ENCODE measurements at regions not wholly inside any gene's neighbourhood (a gene's known extent, or its start where the extent isn't known, plus 50 kb on each side); places are given as distances from the start of the nearest gene placed in this dataset.

DNA sequence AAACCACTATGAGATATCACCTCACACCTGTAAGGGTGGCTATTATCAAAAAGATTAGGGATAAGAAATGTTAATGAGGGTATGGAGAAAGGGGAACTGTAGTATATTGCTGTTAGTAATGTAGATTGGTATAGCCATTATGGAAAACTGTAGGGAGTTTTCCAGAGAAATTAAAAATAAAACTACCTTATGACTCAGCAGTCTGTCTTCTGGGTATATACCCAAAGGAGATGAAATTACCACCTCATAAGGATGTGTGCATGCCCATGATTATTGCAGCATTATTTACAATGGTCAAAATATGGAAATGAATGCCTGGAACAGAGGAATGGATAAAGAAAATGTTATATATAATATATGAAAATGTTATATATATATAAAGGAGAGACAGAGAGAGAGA, 303.8 kb downstream of the METTL15 start:
- H3K27ac Mint-ChIP-seq: no peak overlapping the region
- H3K4me3 Mint-ChIP-seq: no peak overlapping the region
- no peak overlapping the region for H2AFZ ChIP-seq (ENCODE audit: insufficient read depth, low read depth, low read length, poor library complexity, severe bottlenecking)
- no peak for DNase-seq
- no peaks in the 10 kb centered on the region for H3K79me2 ChIP-seq (ENCODE audit: control insufficient read depth, insufficient read depth, low read length)
- H3K36me3 ChIP-seq (replicated peaks in 1 of 2; ENCODE audit: control extremely low read depth in 1 of 2, control insufficient read depth in 1 of 2, extremely low read depth in 1 of 2, insufficient read depth in 2 of 2, low read length in 1 of 2): no peaks in the 10 kb centered on the region
- H3K27ac ChIP-seq (ENCODE audit: low read length in 2 of 2): no peak overlapping the region
- no peak overlapping the region for H3K4me2 ChIP-seq (replicated peaks; ENCODE audit: low read depth, low read length, poor library complexity, severe bottlenecking)
- no peaks in the 10 kb centered on the region for H3K27me3 ChIP-seq (replicated peaks in 1 of 4; ENCODE audit: control extremely low read depth in 1 of 4, control insufficient read depth in 3 of 4, insufficient read depth in 4 of 4, low read length in 3 of 4)
- TF ChIP-seq EZH2 (IDR thresholded peaks at IDR 0.05; ENCODE audit: borderline replicate concordance, insufficient read depth, low read depth, low read length, poor library complexity, severe bottlenecking): no peak
- TF ChIP-seq, protein P1, sequence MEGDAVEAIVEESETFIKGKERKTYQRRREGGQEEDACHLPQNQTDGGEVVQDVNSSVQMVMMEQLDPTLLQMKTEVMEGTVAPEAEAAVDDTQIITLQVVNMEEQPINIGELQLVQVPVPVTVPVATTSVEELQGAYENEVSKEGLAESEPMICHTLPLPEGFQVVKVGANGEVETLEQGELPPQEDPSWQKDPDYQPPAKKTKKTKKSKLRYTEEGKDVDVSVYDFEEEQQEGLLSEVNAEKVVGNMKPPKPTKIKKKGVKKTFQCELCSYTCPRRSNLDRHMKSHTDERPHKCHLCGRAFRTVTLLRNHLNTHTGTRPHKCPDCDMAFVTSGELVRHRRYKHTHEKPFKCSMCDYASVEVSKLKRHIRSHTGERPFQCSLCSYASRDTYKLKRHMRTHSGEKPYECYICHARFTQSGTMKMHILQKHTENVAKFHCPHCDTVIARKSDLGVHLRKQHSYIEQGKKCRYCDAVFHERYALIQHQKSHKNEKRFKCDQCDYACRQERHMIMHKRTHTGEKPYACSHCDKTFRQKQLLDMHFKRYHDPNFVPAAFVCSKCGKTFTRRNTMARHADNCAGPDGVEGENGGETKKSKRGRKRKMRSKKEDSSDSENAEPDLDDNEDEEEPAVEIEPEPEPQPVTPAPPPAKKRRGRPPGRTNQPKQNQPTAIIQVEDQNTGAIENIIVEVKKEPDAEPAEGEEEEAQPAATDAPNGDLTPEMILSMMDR (IDR thresholded peaks at IDR 0.05): no peak
- no peak overlapping the region for H3K9ac ChIP-seq (ENCODE audit: low read length)
- ATAC-seq (ENCODE audit: low read depth): no peak
- H3K4me1 ChIP-seq (ENCODE audit: control insufficient read depth in 2 of 2, insufficient read depth in 2 of 2, low read length in 2 of 2): no peaks in the 10 kb centered on the region
- H3K9me3 Mint-ChIP-seq (ENCODE audit: insufficient read depth): no peaks in the 10 kb centered on the region
- ChIA-PET CTCF (no interaction called here), POLR2A (no interaction called here)
- no peaks in the 10 kb centered on the region for H3K4me1 Mint-ChIP-seq
- no peaks in the 10 kb centered on the region for H4K20me1 ChIP-seq (ENCODE audit: control insufficient read depth, insufficient read depth, low read length, poor library complexity, severe bottlenecking)
- peaks cover 0 to 2% (median 1%) of the 10 kb centered on the region in 3 donors for H3K9me3 ChIP-seq (ENCODE audit: control extremely low read depth in 1 of 3, control insufficient read depth in 2 of 3, insufficient read depth in 1 of 3, low read length in 2 of 3)
- intact Hi-C loops (cut with micrococcal nuclease): no loop called here
- no peaks in the 10 kb centered on the region for H3K27me3 Mint-ChIP-seq
- H3K4me3 ChIP-seq (ENCODE audit: control extremely low read depth in 1 of 5, extremely low read depth in 1 of 5, insufficient read depth in 1 of 5, low read depth in 2 of 5, low read length in 4 of 5): no peak overlapping the region

DNA sequence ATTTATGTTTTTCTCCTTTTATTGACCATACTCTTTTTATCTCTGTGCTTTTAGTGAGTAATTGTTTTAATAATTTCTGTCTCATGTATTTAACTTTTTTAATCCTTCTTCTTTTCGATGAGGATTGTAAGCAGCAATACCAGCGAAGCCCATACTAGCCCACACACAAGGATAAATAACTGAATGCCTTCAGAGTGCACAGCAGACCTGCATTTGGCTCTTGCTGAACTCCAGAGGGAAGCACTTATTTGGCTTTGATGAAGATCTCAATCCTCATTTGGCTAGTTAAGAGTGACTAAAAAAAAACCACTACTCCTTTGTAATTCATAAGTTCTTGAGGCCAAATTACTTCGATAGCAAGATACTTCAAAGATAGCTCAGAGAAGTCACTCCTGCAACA, 293.3 kb downstream of the METTL15 start:
- DNase-seq: no peak
- ChIA-PET POLR2A (no interaction called here), CTCF (interaction anchor here (1.6 kb wide), 1 partner anchor 8 kb away, joined by 3 read pairs; no protein-coding TSS in a partner anchor)
- H3K4me3 Mint-ChIP-seq: no peak overlapping the region
- H4K20me1 ChIP-seq (ENCODE audit: control insufficient read depth, insufficient read depth, low read length, poor library complexity, severe bottlenecking): no peaks in the 10 kb centered on the region
- H3K36me3 ChIP-seq (replicated peaks in 1 of 2; ENCODE audit: control extremely low read depth in 1 of 2, control insufficient read depth in 1 of 2, extremely low read depth in 1 of 2, insufficient read depth in 2 of 2, low read length in 1 of 2): no peaks in the 10 kb centered on the region
- TF ChIP-seq, protein P1 (IDR thresholded peaks at IDR 0.05): no peak
- no peak for TF ChIP-seq EZH2 (IDR thresholded peaks at IDR 0.05; ENCODE audit: borderline replicate concordance, insufficient read depth, low read depth, low read length, poor library complexity, severe bottlenecking)
- H3K9me3 Mint-ChIP-seq (ENCODE audit: insufficient read depth): no peaks in the 10 kb centered on the region
- no peak for ATAC-seq (ENCODE audit: low read depth)
- H3K4me3 ChIP-seq (ENCODE audit: control extremely low read depth in 1 of 5, extremely low read depth in 1 of 5, insufficient read depth in 1 of 5, low read depth in 2 of 5, low read length in 4 of 5): no peak overlapping the region
- no peaks in the 10 kb centered on the region for H3K9me3 ChIP-seq (ENCODE audit: control extremely low read depth in 1 of 3, control insufficient read depth in 2 of 3, insufficient read depth in 1 of 3, low read length in 2 of 3)
- no peak overlapping the region for H2AFZ ChIP-seq (ENCODE audit: insufficient read depth, low read depth, low read length, poor library complexity, severe bottlenecking)
- H3K4me2 ChIP-seq (replicated peaks; ENCODE audit: low read depth, low read length, poor library complexity, severe bottlenecking): no peak overlapping the region
- H3K27me3 Mint-ChIP-seq: no peaks in the 10 kb centered on the region
- H3K4me1 Mint-ChIP-seq: no peaks in the 10 kb centered on the region
- H3K4me1 ChIP-seq (ENCODE audit: control insufficient read depth in 2 of 2, insufficient read depth in 2 of 2, low read length in 2 of 2): no peaks in the 10 kb centered on the region
- no CpG with 5 or more reads among the region's 3 CpGs for WGBS (ENCODE audit: insufficient coverage)
- intact Hi-C loops (cut with micrococcal nuclease): no loop called here
- no peak overlapping the region for H3K9ac ChIP-seq (ENCODE audit: low read length)
- no peak overlapping the region for H3K27ac ChIP-seq (ENCODE audit: low read length in 2 of 2)
- no peaks in the 10 kb centered on the region for H3K27me3 ChIP-seq (replicated peaks in 1 of 4; ENCODE audit: control extremely low read depth in 1 of 4, control insufficient read depth in 3 of 4, insufficient read depth in 4 of 4, low read length in 3 of 4)
- no peak overlapping the region for H3K27ac Mint-ChIP-seq
- no peaks in the 10 kb centered on the region for H3K79me2 ChIP-seq (ENCODE audit: control insufficient read depth, insufficient read depth, low read length)

All from B cell (primary cell).